Germinal center (tissue), 1 donor: ENCODE measurements at regions not wholly inside any gene's neighbourhood (a gene's known extent, or its start where the extent isn't known, plus 50 kb on each side); places are given as distances from the start of the nearest gene placed in this dataset.

Source experiments
- DNase-seq: peaks from one replicate; pipeline ENCODE4 v3.0.0; 2012; ENCODE audit warnings: mixed read lengths, low spot score

DNA sequence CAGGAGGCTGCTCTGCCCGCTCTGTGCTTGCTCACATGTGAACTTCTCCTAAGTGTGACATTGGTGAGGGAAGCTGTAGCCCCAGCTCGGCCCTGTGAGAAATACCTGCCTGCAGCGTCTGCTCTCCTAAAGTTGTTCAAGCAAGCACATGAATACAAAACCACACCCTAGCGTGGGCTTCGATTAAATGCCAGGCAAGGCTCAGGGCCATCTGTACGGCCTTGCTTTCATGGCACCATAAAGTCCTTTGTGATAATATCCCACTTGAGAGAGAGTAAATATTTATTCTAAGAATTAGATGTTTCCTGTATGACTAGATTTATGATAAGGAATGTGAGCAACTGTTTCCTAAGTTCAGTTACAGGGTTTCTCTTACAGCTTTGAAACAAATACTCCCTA is 262.8 kb upstream of the KLF14 start:
- peak; percentile 30 for DNase-seq

DNA sequence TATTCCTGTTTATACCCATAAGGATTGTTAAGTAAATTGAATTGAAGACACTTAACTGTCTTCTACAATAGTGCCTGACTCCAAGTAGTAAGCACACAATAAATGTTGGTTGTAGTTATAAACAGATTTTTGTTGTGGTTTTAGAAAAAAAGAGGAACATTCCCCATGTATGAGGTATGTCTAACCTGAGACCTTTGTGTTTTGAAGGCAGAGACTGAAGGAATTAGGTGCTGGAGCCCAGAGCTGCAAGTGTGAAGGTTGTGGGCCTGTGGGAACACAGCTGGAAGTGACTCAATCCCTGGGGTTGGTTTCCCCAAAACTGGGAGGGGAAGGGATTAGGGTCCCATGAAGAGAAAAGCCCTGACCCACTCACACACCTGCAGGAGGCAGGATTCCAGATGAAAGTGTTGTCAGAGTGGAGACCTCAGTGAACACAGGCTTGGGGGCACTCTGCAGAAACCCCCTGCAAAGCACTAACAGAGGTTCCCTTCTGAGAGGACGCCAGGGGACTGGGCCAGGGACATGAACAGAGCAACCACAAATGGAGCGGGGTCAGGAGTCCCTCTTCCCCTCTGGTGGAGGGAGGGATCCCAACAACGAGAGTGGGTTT is 265.1 kb upstream of the KLF14 start:
- DNase-seq, result no peak

DNA sequence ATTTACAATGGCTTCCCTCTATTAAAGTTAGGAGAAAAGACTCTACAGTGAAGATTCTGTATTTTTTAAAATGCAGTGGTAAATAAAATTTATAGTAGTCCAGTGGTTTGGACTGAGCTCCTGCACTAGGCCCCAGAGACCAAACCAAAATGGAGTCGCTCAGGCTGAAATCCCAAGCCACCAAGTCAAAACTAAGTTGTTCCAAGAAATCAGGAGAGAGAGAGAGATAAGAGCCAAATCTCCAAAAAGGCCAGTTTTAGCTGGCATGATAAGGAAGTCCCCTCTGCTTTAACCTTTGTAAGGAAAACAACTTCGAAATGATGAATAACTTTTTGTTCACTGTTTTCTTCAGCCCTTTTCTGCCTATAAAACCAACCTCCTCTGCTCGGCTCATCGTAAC is 265.9 kb upstream of the KLF14 start:
- DNase-seq, result no peak

DNA sequence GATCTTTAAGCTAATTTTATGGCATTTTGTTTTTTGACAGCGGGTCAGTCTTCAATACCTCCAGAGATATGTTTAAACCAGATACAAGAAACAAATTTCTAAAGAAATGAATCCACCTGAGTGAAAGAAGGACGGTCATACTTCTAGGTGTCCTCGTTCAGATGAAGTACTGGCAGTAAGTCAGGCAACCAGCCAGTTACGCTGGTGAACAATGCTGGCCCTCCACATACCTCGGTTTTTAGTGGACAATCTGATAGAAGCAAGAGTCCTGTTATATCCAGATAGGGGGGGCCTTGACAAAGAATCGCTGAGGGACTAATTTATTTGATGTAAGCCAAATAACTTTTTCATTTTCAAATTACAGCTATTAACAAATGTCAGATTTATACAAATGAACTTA is 266.4 kb upstream of the KLF14 start:
- no peak for DNase-seq

DNA sequence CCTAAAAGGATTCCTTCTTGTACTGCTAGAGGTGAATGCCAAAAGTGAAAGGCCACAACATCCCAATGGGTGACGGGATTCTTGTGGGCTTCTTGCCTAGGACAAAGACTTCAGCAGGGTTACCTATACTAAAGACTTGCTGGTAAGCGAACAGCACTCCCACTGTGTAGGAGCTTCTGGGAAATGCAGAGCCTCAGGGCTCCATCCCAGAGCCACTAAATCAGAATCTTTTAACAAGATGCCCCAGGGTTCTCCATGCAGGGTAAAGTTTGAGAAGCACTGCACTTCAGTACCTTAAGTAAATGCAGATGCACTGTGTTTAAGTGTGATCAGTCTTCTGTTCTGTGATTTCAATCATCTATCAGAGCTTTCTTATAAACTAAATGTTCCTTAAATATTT is 266.9 kb upstream of the KLF14 start:
- DNase-seq, result no peak

DNA sequence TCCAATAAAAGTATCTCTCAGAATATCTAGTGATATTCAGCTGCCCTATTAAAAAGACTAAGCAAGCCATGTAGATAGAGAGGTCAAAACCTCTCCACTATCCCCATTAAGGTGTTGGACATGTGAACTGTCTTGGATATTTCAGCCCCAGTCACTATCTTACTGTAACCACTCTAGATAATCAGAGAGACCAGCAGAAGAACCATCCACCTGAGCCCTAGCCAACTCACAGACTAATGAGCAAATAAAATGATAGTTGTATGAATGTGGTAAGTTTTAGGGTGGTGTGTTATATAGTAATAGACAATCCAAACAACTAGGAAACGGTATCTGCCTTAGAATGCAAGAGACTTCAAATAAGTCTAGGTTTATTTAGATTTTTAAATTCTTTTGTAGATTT is 268.6 kb upstream of the KLF14 start:
- no peak for DNase-seq

DNA sequence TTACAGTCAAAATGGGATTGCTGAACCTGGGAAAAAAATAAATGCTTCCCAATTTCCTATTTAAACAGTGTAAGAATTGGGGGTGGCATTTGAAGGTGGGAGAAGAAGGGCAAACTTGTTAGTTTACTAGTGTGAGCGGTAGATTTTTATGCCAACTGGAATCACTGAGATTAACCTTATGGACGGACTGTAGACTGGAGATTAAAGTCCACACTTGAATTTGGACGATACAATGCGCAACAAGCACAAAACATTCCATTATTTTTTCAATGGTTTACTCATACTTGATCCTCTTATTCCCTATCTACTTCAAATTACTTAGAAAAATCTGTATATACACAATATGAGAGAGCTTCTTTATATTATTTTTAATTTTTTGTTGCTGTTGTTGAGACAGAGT is 269.6 kb upstream of the KLF14 start:
- DNase-seq, result no peak

DNA sequence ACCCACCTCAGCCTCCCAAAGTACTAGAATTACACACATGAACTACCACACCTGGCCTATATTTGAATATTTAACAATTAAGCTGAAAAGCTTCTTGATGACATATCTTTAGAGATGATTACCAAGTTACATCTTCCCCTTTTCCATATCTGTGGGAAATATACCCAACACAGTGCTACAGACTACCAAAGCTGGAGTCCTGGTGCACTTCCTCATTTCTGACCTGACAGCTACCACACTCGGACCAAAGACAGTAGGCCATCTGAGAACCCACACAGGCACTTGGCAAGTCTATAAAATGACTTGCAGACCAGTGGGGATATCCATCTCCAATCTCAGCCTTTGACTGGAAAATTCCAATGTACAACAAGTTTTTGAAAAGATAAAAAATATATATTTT is 270.4 kb upstream of the KLF14 start:
- no peak for DNase-seq

DNA sequence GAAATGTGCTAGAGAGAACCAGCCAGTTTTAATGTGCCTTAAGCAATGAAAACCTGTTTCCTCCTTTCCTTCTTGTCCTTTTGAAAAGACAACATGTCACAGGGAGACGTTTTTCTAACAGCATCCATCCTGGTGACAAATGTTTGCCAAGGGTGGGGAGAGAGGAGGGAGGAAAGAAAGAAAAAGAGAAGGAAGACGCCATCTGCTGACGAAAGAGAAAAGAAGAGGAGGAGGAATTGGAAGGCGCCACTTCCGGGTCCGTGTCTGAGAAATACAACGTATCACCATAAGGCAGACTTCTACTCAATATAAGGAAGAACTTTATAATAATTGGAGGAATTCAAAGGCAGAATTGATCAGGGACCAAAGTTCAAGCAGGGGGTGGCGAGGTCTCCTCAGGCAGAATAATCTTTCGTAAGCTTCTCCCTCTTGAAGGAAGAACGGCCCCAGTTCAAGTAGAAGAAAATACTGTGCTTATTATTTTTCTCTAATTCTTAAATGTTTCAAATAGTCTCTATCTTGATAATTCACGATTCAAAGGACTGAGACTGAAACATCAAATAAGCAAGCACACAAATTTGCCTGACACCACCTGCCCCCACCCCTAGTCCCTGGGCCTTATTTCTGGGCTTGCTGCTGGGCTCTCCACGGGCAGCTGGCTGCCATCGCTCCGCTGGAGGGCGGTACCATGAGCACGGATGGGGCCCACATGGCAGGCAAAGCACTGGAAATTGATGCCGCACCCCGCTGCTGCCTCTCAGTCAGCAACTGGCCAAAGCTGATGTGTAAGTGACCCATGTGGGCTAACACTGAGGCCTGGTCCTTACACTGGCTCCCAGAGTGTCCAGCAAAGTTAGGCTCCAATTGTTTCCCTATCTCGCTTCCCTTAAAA is 273.7 kb upstream of the KLF14 start:
- DNase-seq, result peak; percentile 58

DNA sequence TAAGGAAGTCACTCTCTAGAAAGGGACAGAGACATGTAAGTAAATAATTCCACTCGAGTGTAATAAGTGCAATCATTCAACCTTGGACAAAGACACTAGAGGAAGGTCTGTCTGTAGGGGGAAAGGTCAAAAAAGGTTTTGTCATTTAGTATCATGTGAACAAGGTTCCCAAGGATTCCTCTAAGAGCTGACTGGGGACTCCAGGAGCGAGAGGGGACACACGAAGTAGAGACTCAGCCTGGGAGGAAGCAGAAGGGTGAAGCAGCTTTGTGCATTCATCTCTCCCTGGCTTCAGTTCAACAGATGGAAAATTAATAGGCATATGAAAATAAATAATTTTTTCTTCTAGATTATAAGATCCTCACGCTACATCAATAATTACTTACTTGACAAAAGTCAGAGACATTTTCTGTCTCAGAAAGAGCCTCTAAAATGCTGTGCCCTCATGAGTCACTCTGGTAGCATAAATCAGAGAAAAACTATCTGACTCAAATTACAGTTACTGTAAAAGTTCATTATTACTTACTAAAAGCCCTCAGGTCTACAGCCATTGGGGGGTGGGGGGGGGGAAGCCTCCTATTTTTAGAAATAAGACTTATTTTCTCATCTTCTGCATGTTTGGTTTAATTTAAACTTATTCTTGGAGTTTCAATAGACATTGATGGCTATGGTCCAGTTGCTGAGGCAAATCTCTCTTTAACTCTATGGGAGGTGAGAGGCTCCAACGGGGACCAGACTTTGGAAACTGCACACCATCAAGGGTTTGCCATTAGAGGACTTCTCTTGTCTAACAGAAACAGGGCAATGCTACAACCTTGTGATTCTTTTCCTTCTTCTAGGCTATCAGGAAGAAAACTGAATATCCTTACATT is 275.1 kb upstream of the KLF14 start:
- no peak for DNase-seq

DNA sequence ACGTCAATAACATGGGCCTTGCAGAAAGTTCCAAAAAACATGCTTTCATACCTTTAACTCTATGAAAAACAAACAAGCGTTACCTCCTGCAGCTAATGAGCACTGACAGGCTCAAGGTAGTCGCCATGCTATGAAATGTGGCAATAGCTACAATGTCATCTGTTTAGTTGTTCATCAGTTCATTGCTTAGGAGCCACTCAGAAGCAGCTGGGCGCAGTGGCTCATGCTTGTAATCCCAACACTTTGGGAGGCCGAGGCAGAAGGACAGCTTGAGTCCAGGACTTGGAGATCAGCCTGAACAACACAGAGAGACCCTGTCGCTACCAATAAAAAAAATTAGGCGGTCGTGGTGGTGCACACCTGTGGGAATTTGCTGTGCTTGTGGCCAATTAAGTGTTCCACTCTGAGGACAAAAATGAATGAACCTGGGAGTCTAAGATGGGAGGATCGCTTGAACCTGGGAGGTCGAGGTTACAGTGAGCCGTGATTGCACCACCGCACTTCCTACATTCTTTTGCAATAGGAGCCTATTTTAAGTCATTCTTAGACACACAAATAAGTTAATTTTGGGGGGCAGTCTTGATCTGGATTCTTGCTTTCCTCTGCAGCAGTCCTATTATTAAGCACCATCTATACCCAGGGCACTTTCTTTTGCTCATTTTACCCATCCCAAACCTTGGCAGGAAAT is 276.2 kb upstream of the KLF14 start:
- no peak for DNase-seq

DNA sequence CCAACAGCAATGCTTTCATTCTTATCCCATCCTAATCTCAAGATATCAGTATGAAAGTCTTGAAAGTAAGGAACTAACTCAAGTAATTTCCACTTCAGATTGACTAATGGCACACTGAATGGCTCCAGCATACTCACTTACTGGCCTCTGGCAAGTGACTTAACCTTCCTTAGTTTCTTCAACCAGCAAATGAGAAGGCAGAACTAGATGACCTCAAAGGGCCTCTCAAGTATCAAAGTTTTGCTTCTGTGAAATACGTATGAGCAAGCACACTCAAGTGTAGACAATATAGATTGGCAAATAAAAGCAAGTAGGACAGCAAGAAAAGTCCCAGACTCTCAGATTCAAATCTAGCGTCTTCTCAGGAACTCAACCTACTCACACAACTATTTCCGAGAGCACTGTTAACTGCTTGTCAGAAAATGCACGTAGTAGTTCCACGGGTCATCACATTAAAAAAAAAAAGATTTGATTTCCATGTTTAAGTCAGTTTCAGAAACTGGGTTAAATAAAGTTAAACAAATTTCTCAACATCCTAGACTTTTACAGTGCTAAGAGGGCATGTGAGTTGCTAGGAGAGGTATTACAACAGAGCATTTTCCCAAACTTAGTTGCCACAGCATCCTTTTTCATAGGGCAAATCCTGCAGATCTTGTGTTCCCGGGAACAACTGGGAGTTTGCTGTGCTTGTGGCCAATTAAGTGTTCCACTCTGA is 276.9 kb upstream of the KLF14 start:
- DNase-seq, result no peak

DNA sequence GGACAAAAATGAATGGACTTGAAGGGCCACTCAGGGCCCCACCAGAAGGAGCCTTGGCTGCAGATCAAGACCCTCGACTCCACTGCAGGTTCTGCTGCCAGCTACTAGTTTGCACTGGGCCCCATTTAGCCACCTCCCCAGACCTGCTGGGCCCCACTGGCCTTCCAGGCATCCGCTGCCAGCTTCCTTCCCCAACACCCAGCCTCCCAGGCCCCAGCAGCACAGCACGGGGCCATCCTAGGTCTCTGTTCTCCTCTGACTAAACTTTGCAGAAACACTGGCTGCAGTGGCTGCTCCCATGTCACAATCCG is 277.4 kb upstream of the KLF14 start:
- no peak for DNase-seq

DNA sequence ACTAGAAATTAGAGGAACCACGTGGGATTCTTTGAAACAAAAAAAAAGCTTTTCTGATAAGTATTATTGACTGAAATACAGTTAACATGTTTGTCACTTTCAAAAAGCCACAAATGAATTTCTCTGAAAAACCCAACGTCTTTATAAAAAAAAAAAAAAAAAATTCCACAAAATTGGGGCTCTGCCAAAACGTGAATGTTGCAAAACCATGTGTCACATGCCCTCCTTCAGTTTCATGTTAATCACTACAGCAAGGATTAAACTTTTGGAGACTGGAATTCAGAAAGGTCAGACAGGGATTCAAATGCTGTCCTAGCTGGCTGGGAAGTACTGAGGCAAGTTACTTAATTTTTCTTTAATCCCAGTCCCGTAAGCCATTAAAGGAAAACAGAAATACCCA is 278.0 kb upstream of the KLF14 start:
- no peak for DNase-seq

DNA sequence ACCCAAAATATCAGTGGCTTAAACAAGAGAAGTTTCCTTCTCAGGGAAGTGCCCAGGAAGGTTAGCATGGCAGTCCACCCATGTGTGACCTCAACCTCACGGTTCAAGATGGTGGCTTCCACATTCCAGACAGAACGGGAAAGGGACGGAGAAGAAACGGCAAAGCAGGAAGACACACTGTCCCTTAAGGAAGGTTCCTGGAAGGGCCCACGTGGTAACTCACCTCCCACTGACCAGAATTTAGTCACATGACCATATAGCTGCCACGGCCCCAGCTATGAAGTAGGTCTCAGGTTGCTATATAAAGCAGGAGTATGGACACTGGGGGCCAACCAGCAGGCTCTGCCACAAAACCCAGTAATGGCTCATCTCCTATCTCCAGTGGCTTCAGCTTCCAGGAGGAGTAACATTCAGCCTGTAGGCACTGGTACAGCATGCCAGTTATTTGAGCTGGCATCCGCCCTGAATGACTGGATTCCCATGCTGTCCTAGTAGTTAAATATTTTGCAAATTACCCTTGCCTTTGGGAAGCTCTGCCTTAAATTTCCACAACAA is 278.5 kb upstream of the KLF14 start:
- DNase-seq, result no peak

DNA sequence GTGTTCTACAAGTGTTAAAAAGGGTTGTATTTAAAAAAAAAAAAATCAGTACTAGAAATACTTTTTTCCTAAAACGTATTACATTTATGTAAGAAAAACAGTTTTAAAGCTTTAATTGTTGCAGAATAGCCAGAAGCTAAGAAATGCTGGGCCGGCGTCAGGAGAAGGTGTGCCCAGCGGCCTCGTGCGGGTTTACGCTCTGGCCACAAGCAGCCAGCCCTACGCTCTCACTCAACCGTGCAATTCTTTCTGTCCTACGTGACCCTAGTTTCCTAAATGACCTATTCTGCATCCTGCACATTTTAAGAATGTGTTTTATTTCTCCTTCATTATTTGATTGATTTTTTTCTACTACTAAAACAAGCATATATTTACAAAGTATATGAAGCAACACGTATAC is 279.7 kb upstream of the KLF14 start:
- DNase-seq, result no peak

DNA sequence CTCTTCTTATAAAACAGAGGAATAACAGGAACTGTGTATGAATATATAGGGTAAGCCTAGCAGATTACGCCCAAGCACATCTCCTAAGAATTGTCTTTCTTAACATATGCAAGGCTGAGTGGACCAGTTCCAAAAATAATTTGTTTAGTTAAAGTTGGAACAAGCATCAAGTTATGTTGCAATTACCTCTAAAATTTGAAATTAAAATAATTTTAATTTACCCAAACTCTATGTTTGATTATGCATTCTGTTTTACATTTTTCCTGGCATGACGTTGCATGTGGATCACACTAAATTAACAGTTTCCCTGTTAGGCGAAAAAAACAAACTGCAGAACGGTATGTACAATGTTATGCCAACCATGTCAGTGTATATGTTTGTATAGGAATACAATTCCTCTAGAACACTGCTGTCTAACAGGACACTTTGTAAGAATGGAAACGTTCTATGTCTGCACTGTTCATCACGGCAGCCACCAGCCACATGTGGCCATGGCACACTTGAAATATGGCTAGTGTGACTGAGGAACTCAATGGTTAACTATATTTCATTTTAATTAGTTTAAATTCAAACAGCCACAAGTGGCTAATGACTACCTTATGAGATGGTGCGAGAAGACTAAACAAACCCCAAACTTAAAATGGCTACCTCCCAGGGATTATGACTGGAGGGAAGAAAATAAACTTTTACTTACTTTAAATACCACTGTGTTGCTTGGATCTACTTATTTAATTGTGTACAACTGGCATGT is 281.1 kb upstream of the KLF14 start:
- no peak for DNase-seq

DNA sequence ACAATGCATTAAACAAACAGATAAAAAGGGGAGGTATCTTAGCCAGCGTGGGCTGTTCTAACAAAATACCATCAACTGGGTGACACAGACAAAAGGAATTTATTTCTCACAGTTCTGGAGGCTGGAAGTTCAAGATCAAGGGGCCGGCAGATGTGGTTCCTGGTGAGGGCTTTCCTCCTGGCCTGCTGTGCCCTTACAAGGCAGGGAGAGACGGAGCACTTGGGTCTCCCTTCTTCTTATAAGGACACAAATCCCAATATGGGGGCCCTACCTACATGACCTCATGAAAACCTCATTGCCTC is 281.6 kb upstream of the KLF14 start:
- DNase-seq, result no peak

DNA sequence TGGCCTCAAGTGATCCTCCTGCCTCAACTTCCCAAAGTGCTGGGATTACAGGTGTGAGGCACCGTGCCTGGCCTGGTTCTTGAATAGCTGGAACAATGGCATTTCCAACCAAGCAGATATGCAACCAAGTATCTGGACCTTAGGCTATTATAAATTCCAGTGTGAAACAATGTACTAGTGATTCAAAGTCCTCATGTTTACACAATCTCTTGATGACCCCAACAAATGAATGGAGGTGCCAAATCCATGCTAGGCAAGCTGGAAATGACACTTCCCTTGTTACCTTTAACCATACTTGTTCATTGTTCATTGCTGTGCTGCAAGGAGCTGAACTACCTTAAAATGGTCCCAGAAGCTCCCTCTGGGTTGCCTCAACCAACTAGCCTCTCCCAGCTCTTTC is 282.2 kb upstream of the KLF14 start:
- no peak for DNase-seq

DNA sequence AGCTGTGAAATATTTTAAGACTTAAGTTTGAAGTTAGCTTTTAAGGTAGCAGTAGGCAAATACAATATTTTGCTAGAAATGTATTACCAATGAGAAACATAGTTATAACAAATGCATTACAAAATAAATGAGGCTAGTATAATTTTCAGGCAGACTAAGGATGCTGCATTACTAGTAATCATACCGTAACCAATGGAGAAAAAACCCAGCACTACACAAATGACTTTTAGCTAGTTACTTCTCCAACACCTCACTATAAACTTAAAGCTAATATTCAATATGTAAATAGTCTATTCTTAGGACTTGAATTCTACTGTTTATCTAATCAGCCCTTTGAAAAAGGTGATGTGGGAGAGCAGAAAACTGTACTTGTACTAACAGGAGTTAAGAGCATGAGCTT is 285.3 kb upstream of the KLF14 start:
- DNase-seq, result no peak

DNA sequence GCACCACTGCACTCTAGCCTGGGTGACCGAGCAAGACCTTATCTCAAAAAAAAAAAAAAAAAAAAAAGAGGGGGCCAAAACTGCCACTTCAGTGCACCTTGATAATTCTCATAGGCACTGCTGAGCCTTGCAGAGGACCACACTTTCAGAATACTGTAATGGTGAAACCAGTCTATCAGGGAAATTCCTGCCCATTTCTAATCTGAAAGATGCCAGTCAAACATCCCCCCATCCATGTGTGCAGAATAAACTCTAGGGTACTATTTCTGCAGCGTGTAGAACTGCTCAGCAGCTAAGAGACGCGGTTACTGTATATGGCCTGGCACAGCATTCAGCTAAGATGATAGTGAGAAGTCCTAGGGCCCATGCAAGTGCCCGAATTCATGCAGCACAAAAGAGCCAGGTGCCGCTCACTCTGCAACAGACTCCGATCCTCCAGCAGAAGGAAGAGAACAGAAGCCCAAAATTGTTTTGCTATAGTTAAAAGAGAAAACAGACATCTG is 286.8 kb upstream of the KLF14 start:
- DNase-seq, result no peak
